Body of pancreas (tissue), 4 donors: ENCODE measurements at regions not wholly inside any gene's neighbourhood (a gene's known extent, or its start where the extent isn't known, plus 50 kb on each side); places are given as distances from the start of the nearest gene placed in this dataset.
A peak's percentile ranks its signal among the peaks of the same experiment; 100 is the strongest.

Experiments
- ATAC-seq: fragments of 150-250 bp; one replicate; pipeline ENCODE4 v1.9.1; 2016
- DNase-seq, 4 donors: peaks; one replicate each; pipeline ENCODE4 v3.0.0-alpha.2; 2019
- H3K27ac ChIP-seq, 4 donors: fragments of 200-600 bp; sonication (generic); 1 replicate in 3 of 4; 2 replicates in 1 of 4; pipeline versions ENCODE4 v1.5.1 to v1.6.1; 2016 to 2019; ENCODE audit warnings: mild to moderate bottlenecking in 1 of 4, mixed read lengths in 1 of 4, moderate library complexity in 1 of 4
- H3K27me3 ChIP-seq, 2 donors: fragments of 200-600 bp; sonication (generic); one replicate each; pipeline ENCODE4 v1.6.0; 2016; ENCODE audit warnings: mild to moderate bottlenecking in 1 of 2
- H3K36me3 ChIP-seq, 2 donors: fragments of 200-600 bp; sonication (generic); replicated peaks in 1 of 2; 2 replicates each; pipeline ENCODE4 v1.5.1; 2016; ENCODE audit warnings: low read depth in 2 of 2; ENCODE audit not compliant: insufficient read depth in 1 of 2
- H3K4me1 ChIP-seq: fragments of 200-600 bp; sonication (generic); one replicate; pipeline ENCODE4 v1.6.0; 2016
- H3K4me3 ChIP-seq, 2 donors: fragments of 200-600 bp; sonication (generic); 1 replicate in 1 of 2; 2 replicates in 1 of 2; pipeline ENCODE4 v1.5.1; 2016 to 2019
- H3K9me3 ChIP-seq, 3 donors: fragments of 200-600 bp; sonication (generic); 1 replicate in 2 of 3; 2 replicates in 1 of 3; pipeline ENCODE4 v1.5.1; 2016
- CTCF ChIP-seq, 7 experiments: fragments of 450-650 bp in 4 of 7; fragments of 200-600 bp in 3 of 7; sonication (generic) in 3 of 7; IDR thresholded peaks; one replicate each; pipeline ENCODE4 v1.5.1; 2016 to 2019; ENCODE audit warnings: antibody characterized with exemption in 7 of 7
- POLR2A ChIP-seq, 3 donors: fragments of 450-650 bp; IDR thresholded peaks; one replicate each; pipeline ENCODE4 v1.6.1; 2016; ENCODE audit warnings: antibody characterized with exemption in 3 of 3, mild to moderate bottlenecking in 2 of 3
- WGBS, 2 donors: methylation state at CpG; one replicate each; pipeline ENCODE4 v1.1.5; 2017; 5-methylcytosine and 5-hydroxymethylcytosine counted together
- intact Hi-C: fragments of 100-400 bp; cut with DNase I; formaldehyde crosslinking; loops from one replicate; pipeline ENCODE4 v1.15.1; 2023

GRCh38 chr3:117600666-117601065 lies 891.1 kb downstream of the TUSC7 start:
- ATAC-seq (no peak), DNase-seq (no peak)
- no peaks in the 10 kb centered on the region for H3K27me3 ChIP-seq
- TF ChIP-seq CTCF (IDR thresholded peaks at IDR 0.05) (no peak), POLR2A (IDR thresholded peaks at IDR 0.05) (no peak)
- peaks cover 8% of the 10 kb centered on the region for H3K4me1 ChIP-seq
- H3K4me3 ChIP-seq: no peak overlapping the region
- intact Hi-C loops: no loop called here
- no peaks in the 10 kb centered on the region for H3K36me3 ChIP-seq
- 90 to 91% methylated on average over 4 of the region's 4 CpGs for WGBS, 2 donors
- H3K27ac ChIP-seq: no peak overlapping the region
- no peaks in the 10 kb centered on the region for H3K9me3 ChIP-seq

GRCh38 chr3:117602058-117602644 lies 892.6 kb downstream of the TUSC7 start:
- ATAC-seq (no peak), DNase-seq (no peak)
- no peak overlapping the region for H3K27ac ChIP-seq
- 67 to 74% methylated on average over 4 of the region's 4 CpGs for WGBS, 2 donors
- intact Hi-C loops: no loop called here
- H3K4me3 ChIP-seq: no peak overlapping the region
- no peaks in the 10 kb centered on the region for H3K9me3 ChIP-seq
- no peaks in the 10 kb centered on the region for H3K27me3 ChIP-seq
- TF ChIP-seq CTCF (IDR thresholded peaks at IDR 0.05): no peak
- no peak for TF ChIP-seq POLR2A (IDR thresholded peaks at IDR 0.05)
- no peaks in the 10 kb centered on the region for H3K36me3 ChIP-seq
- peaks cover 8% of the 10 kb centered on the region for H3K4me1 ChIP-seq

- Histone ChIP-seq H3K4me3 (no peak overlapping the region), H3K4me1 (peaks cover 8% of the 10 kb centered on the region), H3K9me3 (no peaks in the 10 kb centered on the region), H3K36me3 (no peaks in the 10 kb centered on the region), H3K27ac (no peak overlapping the region), H3K27me3 (no peaks in the 10 kb centered on the region)
- TF ChIP-seq CTCF (IDR thresholded peaks at IDR 0.05) (no peak), POLR2A (IDR thresholded peaks at IDR 0.05) (no peak)
- WGBS, 2 donors: 31 to 42% methylated on average over 3 of the region's 3 CpGs
- DNase-seq: peak in 1 of 4 donors; percentile 7
- intact Hi-C loops: no loop called here
- ATAC-seq: no peak
These were observed 893.5 kb downstream of the TUSC7 start for GRCh38 chr3:117603097-117603496.

GRCh38 chr3:117606866-117607265 lies 897.3 kb downstream of the TUSC7 start:
- Histone ChIP-seq H3K9me3 (no peaks in the 10 kb centered on the region), H3K27me3 (no peaks in the 10 kb centered on the region), H3K27ac (no peak overlapping the region), H3K36me3 (no peaks in the 10 kb centered on the region), H3K4me1 (no peaks in the 10 kb centered on the region), H3K4me3 (no peak overlapping the region)
- TF ChIP-seq POLR2A (IDR thresholded peaks at IDR 0.05) (no peak), CTCF (IDR thresholded peaks at IDR 0.05) (no peak)
- WGBS, 2 donors: 49% methylated on average over 2 of the region's 2 CpGs
- no peak for ATAC-seq
- no peak for DNase-seq
- intact Hi-C loops: no loop called here

- no peak for TF ChIP-seq CTCF (IDR thresholded peaks at IDR 0.05)
- no peak for TF ChIP-seq POLR2A (IDR thresholded peaks at IDR 0.05)
- intact Hi-C loops: no loop called here
- Histone ChIP-seq H3K4me3 (no peak overlapping the region), H3K9me3 (no peaks in the 10 kb centered on the region), H3K27me3 (no peaks in the 10 kb centered on the region), H3K36me3 (no peaks in the 10 kb centered on the region), H3K27ac (no peak overlapping the region), H3K4me1 (no peaks in the 10 kb centered on the region)
- 45 to 74% methylated on average over 4 of the region's 4 CpGs for WGBS, 2 donors
- DNase-seq (no peak), ATAC-seq (no peak)
These were observed 899.8 kb downstream of the TUSC7 start for GRCh38 chr3:117609330-117609729.
